ENCODE measurements at regions not wholly inside any gene's neighbourhood (a gene's known extent, or its start where the extent isn't known, plus 50 kb on each side); places are given as distances from the start of the nearest gene placed in this dataset.

- TF ChIP-seq ZFP3 (CRISPR knock-in tag; IDR thresholded peaks at IDR 0.05) (no peak), ZFP30 (CRISPR knock-in tag; IDR thresholded peaks at IDR 0.05) (no peak), OSR1 (CRISPR knock-in tag; IDR thresholded peaks at IDR 0.05) (no peak), BACH2 (CRISPR knock-in tag; IDR thresholded peaks at IDR 0.05; ENCODE audit: borderline replicate concordance) (no peak), CREB5 (CRISPR knock-in tag; IDR thresholded peaks at IDR 0.05; ENCODE audit: low read depth) (no peak), PATZ1 (CRISPR knock-in tag; IDR thresholded peaks at IDR 0.05; ENCODE audit: borderline replicate concordance) (no peak), ZNF8 (CRISPR knock-in tag; IDR thresholded peaks at IDR 0.05) (no peak), TOX (CRISPR knock-in tag; IDR thresholded peaks at IDR 0.05; ENCODE audit: borderline replicate concordance) (no peak), SNAI2 (CRISPR knock-in tag; IDR thresholded peaks at IDR 0.05) (no peak), RARB (CRISPR knock-in tag; IDR thresholded peaks at IDR 0.05) (no peak), ARNTL (CRISPR knock-in tag; IDR thresholded peaks at IDR 0.05; ENCODE audit: borderline replicate concordance, low read depth) (no peak), ZC3H10 (CRISPR knock-in tag; IDR thresholded peaks at IDR 0.05) (no peak)
Observed at GRCh38 chrX:95156566-95156965, 1482.6 kb downstream of the FAM133A start.
